ENCODE measurements at regions not wholly inside any gene's neighbourhood (a gene's known extent, or its start where the extent isn't known, plus 50 kb on each side); places are given as distances from the start of the nearest gene placed in this dataset.

DNA sequence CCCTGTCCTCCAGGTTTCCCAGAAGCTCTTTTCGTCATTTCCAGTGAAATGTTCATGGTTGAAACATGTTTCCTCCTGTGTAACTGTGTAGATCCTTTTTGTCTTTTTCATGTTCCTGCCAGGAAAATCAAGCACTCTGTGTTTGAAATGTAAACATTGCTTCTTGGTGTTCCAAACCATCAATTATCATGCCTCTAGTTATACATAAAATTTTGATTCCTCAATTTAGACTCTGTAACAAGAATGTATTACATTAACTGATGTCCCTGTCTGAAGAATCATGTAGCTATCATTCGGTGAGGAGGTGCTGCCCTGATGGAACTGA is 546.3 kb upstream of the CITED2 start:
- no peaks in the 10 kb centered on the region for H3F3A ChIP-seq (ENCODE audit: insufficient read depth, low read length, poor library complexity, severe bottlenecking)
- no peak overlapping the region for H3K4me2 ChIP-seq (ENCODE audit: low read length)
- no peak overlapping the region for H3K4me3 ChIP-seq (ENCODE audit: low read length)
- no peaks in the 10 kb centered on the region for H3K27me3 ChIP-seq (ENCODE audit: insufficient read depth, low read depth, low read length)
- H3K9me3 ChIP-seq (ENCODE audit: low read length) = no peaks in the 10 kb centered on the region
- H3K36me3 ChIP-seq (ENCODE audit: insufficient read depth, low read length) = no peaks in the 10 kb centered on the region
- no peaks in the 10 kb centered on the region for H3K9me2 ChIP-seq (ENCODE audit: insufficient read depth, low read length)
- H3K79me2 ChIP-seq (replicated peaks; ENCODE audit: insufficient read depth, low read length) = no peaks in the 10 kb centered on the region
- H2AFZ ChIP-seq (ENCODE audit: low read depth, low read length) = no peak overlapping the region
- no peaks in the 10 kb centered on the region for H4K20me1 ChIP-seq (ENCODE audit: insufficient read depth)
- no peak for TF ChIP-seq MXI1 (conservative IDR thresholded peaks at IDR 0.05; ENCODE audit: poor library complexity, severe bottlenecking)
- TF ChIP-seq RAD21 (conservative IDR thresholded peaks at IDR 0.05) = no peak
- no peak for TF ChIP-seq SMC3 (conservative IDR thresholded peaks at IDR 0.05; ENCODE audit: poor library complexity)
- TF ChIP-seq TAF1 (IDR thresholded peaks at IDR 0.05; ENCODE audit: low read depth) = no peak
- no peak for TF ChIP-seq EZH2 (IDR thresholded peaks at IDR 0.05; ENCODE audit: borderline replicate concordance, insufficient read depth, low read length, poor library complexity, severe bottlenecking)
- TF ChIP-seq, protein P1, sequence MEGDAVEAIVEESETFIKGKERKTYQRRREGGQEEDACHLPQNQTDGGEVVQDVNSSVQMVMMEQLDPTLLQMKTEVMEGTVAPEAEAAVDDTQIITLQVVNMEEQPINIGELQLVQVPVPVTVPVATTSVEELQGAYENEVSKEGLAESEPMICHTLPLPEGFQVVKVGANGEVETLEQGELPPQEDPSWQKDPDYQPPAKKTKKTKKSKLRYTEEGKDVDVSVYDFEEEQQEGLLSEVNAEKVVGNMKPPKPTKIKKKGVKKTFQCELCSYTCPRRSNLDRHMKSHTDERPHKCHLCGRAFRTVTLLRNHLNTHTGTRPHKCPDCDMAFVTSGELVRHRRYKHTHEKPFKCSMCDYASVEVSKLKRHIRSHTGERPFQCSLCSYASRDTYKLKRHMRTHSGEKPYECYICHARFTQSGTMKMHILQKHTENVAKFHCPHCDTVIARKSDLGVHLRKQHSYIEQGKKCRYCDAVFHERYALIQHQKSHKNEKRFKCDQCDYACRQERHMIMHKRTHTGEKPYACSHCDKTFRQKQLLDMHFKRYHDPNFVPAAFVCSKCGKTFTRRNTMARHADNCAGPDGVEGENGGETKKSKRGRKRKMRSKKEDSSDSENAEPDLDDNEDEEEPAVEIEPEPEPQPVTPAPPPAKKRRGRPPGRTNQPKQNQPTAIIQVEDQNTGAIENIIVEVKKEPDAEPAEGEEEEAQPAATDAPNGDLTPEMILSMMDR (IDR thresholded peaks at IDR 0.05; ENCODE audit: poor library complexity, severe bottlenecking) = no peak
- TF ChIP-seq POLR2AphosphoS5 (IDR thresholded peaks at IDR 0.05) = no peak
- TF ChIP-seq, protein P2, sequence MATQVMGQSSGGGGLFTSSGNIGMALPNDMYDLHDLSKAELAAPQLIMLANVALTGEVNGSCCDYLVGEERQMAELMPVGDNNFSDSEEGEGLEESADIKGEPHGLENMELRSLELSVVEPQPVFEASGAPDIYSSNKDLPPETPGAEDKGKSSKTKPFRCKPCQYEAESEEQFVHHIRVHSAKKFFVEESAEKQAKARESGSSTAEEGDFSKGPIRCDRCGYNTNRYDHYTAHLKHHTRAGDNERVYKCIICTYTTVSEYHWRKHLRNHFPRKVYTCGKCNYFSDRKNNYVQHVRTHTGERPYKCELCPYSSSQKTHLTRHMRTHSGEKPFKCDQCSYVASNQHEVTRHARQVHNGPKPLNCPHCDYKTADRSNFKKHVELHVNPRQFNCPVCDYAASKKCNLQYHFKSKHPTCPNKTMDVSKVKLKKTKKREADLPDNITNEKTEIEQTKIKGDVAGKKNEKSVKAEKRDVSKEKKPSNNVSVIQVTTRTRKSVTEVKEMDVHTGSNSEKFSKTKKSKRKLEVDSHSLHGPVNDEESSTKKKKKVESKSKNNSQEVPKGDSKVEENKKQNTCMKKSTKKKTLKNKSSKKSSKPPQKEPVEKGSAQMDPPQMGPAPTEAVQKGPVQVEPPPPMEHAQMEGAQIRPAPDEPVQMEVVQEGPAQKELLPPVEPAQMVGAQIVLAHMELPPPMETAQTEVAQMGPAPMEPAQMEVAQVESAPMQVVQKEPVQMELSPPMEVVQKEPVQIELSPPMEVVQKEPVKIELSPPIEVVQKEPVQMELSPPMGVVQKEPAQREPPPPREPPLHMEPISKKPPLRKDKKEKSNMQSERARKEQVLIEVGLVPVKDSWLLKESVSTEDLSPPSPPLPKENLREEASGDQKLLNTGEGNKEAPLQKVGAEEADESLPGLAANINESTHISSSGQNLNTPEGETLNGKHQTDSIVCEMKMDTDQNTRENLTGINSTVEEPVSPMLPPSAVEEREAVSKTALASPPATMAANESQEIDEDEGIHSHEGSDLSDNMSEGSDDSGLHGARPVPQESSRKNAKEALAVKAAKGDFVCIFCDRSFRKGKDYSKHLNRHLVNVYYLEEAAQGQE (IDR thresholded peaks at IDR 0.05; ENCODE audit: borderline replicate concordance) = no peak
- no peak overlapping the region for H3K27ac ChIP-seq (ENCODE audit: low read length)
- no peak overlapping the region for H3K9ac ChIP-seq (ENCODE audit: low read length)

DNA sequence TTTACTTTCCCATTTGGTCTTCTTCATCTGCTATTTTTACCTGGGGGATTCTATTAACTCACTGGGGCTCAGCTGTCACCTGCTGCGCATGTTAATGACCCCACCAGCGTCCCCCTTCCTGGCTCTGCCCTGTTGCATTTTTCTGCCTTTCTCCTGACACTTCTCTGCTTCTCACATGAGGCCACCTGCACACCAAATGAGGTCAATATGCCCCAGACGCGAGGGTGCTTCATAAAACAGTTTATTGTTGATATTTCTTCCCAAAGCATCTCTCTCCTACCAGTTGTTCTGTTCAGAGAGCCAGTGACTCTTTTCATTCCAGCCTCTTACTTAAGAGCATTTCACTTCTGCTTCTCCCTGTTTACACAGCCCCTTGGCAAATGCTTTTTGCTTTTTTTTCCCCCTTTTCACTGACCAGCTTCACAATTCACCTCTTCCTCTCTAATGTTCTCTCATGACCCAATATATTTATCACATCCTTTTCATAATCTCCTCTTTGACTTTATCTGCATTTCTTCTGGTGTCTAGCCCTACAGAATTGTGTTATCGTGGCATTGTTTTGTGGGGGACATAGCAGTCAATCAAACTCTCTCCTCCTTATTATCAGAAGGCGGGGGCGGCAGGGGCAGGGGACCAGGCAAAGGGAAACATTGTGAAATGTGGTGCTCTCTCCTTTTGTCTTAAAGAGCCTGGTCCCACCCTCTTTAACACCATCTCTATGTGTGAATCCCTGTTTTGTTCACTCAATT is 545.8 kb upstream of the CITED2 start:
- no peaks in the 10 kb centered on the region for H3F3A ChIP-seq (ENCODE audit: insufficient read depth, low read length, poor library complexity, severe bottlenecking)
- no peak overlapping the region for H3K4me2 ChIP-seq (ENCODE audit: low read length)
- no peaks in the 10 kb centered on the region for H3K27me3 ChIP-seq (ENCODE audit: insufficient read depth, low read depth, low read length)
- H3K4me3 ChIP-seq (ENCODE audit: low read length) = no peak overlapping the region
- H4K20me1 ChIP-seq (ENCODE audit: insufficient read depth) = no peaks in the 10 kb centered on the region
- H3K27ac ChIP-seq (ENCODE audit: low read length) = no peak overlapping the region
- H3K9me3 ChIP-seq (ENCODE audit: low read length) = no peaks in the 10 kb centered on the region
- H3K36me3 ChIP-seq (ENCODE audit: insufficient read depth, low read length) = no peaks in the 10 kb centered on the region
- no peak overlapping the region for H2AFZ ChIP-seq (ENCODE audit: low read depth, low read length)
- TF ChIP-seq POLR2AphosphoS5 (IDR thresholded peaks at IDR 0.05) (no peak), RAD21 (conservative IDR thresholded peaks at IDR 0.05) (no peak), EP300 (conservative IDR thresholded peaks at IDR 0.05; ENCODE audit: poor library complexity, severe bottlenecking) (no peak), MXI1 (conservative IDR thresholded peaks at IDR 0.05; ENCODE audit: poor library complexity, severe bottlenecking) (no peak)
- TF ChIP-seq, protein P2 (IDR thresholded peaks at IDR 0.05; ENCODE audit: borderline replicate concordance) = no peak
- H3K9ac ChIP-seq (ENCODE audit: low read length) = no peak overlapping the region
- no peaks in the 10 kb centered on the region for H3K9me2 ChIP-seq (ENCODE audit: insufficient read depth, low read length)
- no peaks in the 10 kb centered on the region for H3K79me2 ChIP-seq (replicated peaks; ENCODE audit: insufficient read depth, low read length)

Measured in neural cell (in vitro differentiated cells).